Naive B cell (primary cell): ENCODE measurements at regions not wholly inside any gene's neighbourhood (a gene's known extent, or its start where the extent isn't known, plus 50 kb on each side); places are given as distances from the start of the nearest gene placed in this dataset.

Source experiments
- ATAC-seq, 2 donors: fragments of 150-1000 bp; cut with Tn5 transposase; 2 replicates each; pipeline ENCODE4 v1.10.0; 2021; ENCODE audit warnings: low read depth in 2 of 2, mild to moderate bottlenecking in 2 of 2, moderate library complexity in 2 of 2
- DNase-seq: peaks from one replicate; pipeline ENCODE4 v3.0.0; 2022
- H3K27ac Mint-ChIP-seq, 6 donors: one replicate each; pipeline ENCODE4 v1.8.0; 2020 to 2022; ENCODE audit warnings: mild to moderate bottlenecking in 6 of 6, mixed read lengths in 6 of 6, moderate library complexity in 5 of 6, inconsistent platforms in 2 of 6
- H3K27me3 Mint-ChIP-seq, 3 donors: one replicate each; pipeline ENCODE4 v1.8.0; 2021 to 2022; ENCODE audit warnings: mixed read lengths in 3 of 3, mild to moderate bottlenecking in 1 of 3
- H3K36me3 Mint-ChIP-seq, 2 donors: one replicate each; pipeline ENCODE4 v1.8.0; 2020 to 2022; ENCODE audit warnings: mixed read lengths in 2 of 2, inconsistent platforms in 1 of 2, mild to moderate bottlenecking in 1 of 2
- H3K4me1 Mint-ChIP-seq, 3 donors: one replicate each; pipeline ENCODE4 v1.8.0; 2020 to 2022; ENCODE audit warnings: mixed read lengths in 3 of 3, inconsistent platforms in 1 of 3, mild to moderate bottlenecking in 1 of 3, moderate library complexity in 1 of 3
- H3K4me3 Mint-ChIP-seq, 8 donors: one replicate each; pipeline ENCODE4 v1.8.0; 2020 to 2022; ENCODE audit warnings: mild to moderate bottlenecking in 8 of 8, mixed read lengths in 8 of 8, moderate library complexity in 8 of 8, inconsistent platforms in 2 of 8
- H3K9me3 Mint-ChIP-seq, 7 donors: one replicate each; pipeline ENCODE4 v1.8.0; 2020 to 2022; ENCODE audit warnings: mixed read lengths in 7 of 7, mild to moderate bottlenecking in 5 of 7, inconsistent platforms in 2 of 7, moderate library complexity in 1 of 7

DNA sequence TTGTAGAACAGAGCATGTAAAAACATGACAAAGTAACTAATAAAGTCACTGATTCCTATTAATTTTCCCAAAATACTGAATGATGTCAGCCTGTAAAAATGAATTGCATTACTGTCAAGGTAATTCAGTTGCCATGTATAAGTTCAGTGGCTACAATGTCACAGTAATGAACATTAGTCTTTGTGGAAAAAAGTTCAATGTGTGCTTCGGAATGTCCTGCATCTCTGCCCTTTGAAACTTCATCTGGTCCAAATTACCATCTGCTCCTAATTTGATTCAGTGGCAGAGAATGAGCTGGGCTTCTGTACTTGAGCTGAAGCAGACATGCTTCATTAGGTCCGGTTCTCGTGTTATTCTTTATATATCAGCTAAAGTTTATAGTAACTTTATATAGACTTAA lies 567.4 kb downstream of the COL12A1 start:
- no peak for DNase-seq
- H3K9me3 Mint-ChIP-seq = peaks cover 0 to 10% (median 0%) of the 10 kb centered on the region in 7 donors
- no peak overlapping the region for H3K27ac Mint-ChIP-seq
- ATAC-seq = no peak
- H3K4me1 Mint-ChIP-seq = no peaks in the 10 kb centered on the region
- H3K4me3 Mint-ChIP-seq = no peak overlapping the region
- H3K36me3 Mint-ChIP-seq = no peaks in the 10 kb centered on the region
- H3K27me3 Mint-ChIP-seq = no peaks in the 10 kb centered on the region

- H3K27me3 Mint-ChIP-seq = no peaks in the 10 kb centered on the region
- H3K4me1 Mint-ChIP-seq = no peaks in the 10 kb centered on the region
- no peak for ATAC-seq
- no peaks in the 10 kb centered on the region for H3K36me3 Mint-ChIP-seq
- H3K9me3 Mint-ChIP-seq = peaks cover 0 to 27% (median 6%) of the 10 kb centered on the region in 7 donors
- no peak overlapping the region for H3K27ac Mint-ChIP-seq
- H3K4me3 Mint-ChIP-seq = no peak overlapping the region
- no peak for DNase-seq
Measured at GRCh38 chr6:74632196-74632875, 573.5 kb downstream of the COL12A1 start.

DNA sequence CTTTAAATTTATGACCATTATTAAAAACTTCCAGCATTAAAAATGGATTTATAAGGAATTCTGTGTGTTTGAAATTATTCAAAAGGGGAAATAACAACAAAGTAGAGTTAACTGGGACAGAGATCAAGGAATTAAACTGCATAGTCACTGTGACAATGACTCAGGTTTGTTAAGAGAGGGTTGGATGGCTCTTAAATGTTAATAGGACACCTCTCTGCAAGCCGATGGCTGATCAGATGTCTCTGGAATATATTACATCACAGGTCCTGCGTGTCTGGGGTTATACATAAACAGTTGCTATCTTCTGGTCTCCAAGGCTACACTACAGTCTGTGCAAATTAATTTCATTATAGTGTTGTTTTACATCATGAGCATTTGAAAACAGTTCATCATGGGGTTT lies 574.3 kb downstream of the COL12A1 start:
- Mint-ChIP-seq H3K4me1 (no peaks in the 10 kb centered on the region), H3K36me3 (no peaks in the 10 kb centered on the region), H3K9me3 (peaks cover 0 to 27% (median 6%) of the 10 kb centered on the region in 7 donors), H3K27ac (no peak overlapping the region), H3K27me3 (no peaks in the 10 kb centered on the region), H3K4me3 (no peak overlapping the region)
- DNase-seq = no peak
- ATAC-seq = no peak

DNA sequence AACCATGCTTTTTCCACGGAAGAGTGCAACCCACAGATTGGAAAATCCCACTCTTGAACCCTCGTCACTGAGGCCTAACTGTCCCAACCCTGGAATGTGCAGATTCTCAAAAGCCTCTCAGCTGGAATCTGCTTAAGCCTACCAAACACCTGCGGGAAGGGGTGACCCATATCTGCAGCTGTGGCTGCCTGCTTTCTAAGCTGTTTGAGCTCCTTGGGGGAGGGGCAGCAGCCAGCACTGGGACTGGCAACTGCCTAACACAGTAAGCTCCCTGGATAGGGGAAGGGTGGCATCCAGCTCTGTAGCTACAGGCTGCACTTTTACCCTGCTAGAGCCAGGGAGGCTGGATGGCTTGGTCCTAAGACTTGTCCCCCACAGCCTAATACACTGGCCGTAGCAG lies 579.6 kb downstream of the COL12A1 start:
- H3K27me3 Mint-ChIP-seq = no peaks in the 10 kb centered on the region
- H3K4me3 Mint-ChIP-seq = no peak overlapping the region
- H3K36me3 Mint-ChIP-seq = no peaks in the 10 kb centered on the region
- no peak for ATAC-seq
- no peak overlapping the region for H3K27ac Mint-ChIP-seq
- H3K9me3 Mint-ChIP-seq = peaks cover 6 to 55% (median 19%) of the 10 kb centered on the region in 7 donors
- H3K4me1 Mint-ChIP-seq = no peaks in the 10 kb centered on the region
- DNase-seq = no peak

GRCh38 chr6:74623027-74623426 lies 582.8 kb downstream of the COL12A1 start:
- no peaks in the 10 kb centered on the region for H3K4me1 Mint-ChIP-seq
- peaks cover 3 to 44% (median 16%) of the 10 kb centered on the region in 7 donors for H3K9me3 Mint-ChIP-seq
- no peak overlapping the region for H3K4me3 Mint-ChIP-seq
- ATAC-seq (no peak), DNase-seq (no peak)
- no peaks in the 10 kb centered on the region for H3K36me3 Mint-ChIP-seq
- no peaks in the 10 kb centered on the region for H3K27me3 Mint-ChIP-seq
- no peak overlapping the region for H3K27ac Mint-ChIP-seq

GRCh38 chr6:74611220-74611619 lies 594.6 kb downstream of the COL12A1 start:
- DNase-seq = no peak

DNA sequence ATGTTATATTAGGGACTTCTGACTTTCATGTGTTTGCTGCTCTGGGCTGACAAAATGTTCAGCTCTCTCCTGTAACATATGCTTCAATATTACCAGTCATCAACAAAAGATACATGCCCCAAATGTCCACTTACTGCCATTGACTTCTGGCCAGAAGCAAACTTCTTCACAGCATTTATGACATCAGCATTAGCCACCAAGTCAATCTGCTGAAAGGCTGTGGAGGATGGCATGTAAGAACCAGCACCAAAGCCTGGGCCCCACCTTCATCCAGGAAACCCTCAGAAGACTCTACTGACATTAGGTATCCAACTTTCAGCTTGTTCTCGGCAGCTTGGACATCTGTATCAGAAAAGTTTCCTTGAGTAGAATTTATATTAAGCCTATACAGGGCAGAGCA lies 595.5 kb downstream of the COL12A1 start:
- Mint-ChIP-seq H3K4me3 (no peak overlapping the region), H3K27ac (no peak overlapping the region), H3K9me3 (peaks cover 0 to 4% (median 3%) of the 10 kb centered on the region in 7 donors), H3K27me3 (no peaks in the 10 kb centered on the region), H3K4me1 (no peaks in the 10 kb centered on the region), H3K36me3 (no peaks in the 10 kb centered on the region)
- DNase-seq (no peak), ATAC-seq (no peak)

More at GRCh38 chr6:74611220-74611619, 594.6 kb downstream of the COL12A1 start:
- Mint-ChIP-seq H3K4me1 (no peaks in the 10 kb centered on the region), H3K27me3 (no peaks in the 10 kb centered on the region), H3K9me3 (peaks cover 0 to 4% (median 3%) of the 10 kb centered on the region in 7 donors), H3K36me3 (no peaks in the 10 kb centered on the region), H3K27ac (no peak overlapping the region), H3K4me3 (no peak overlapping the region)
- no peak for ATAC-seq

GRCh38 chr6:74609871-74610270 lies 596.0 kb downstream of the COL12A1 start:
- H3K27me3 Mint-ChIP-seq = no peaks in the 10 kb centered on the region
- no peak for ATAC-seq
- no peak for DNase-seq
- no peak overlapping the region for H3K4me3 Mint-ChIP-seq
- H3K4me1 Mint-ChIP-seq = no peaks in the 10 kb centered on the region
- peaks cover 0 to 4% (median 0%) of the 10 kb centered on the region in 7 donors for H3K9me3 Mint-ChIP-seq
- H3K27ac Mint-ChIP-seq = no peak overlapping the region
- no peaks in the 10 kb centered on the region for H3K36me3 Mint-ChIP-seq

GRCh38 chr6:74607934-74608333 lies 597.9 kb downstream of the COL12A1 start:
- ATAC-seq (no peak), DNase-seq (no peak)
- no peak overlapping the region for H3K27ac Mint-ChIP-seq
- H3K27me3 Mint-ChIP-seq = no peaks in the 10 kb centered on the region
- H3K4me3 Mint-ChIP-seq = no peak overlapping the region
- H3K36me3 Mint-ChIP-seq = no peaks in the 10 kb centered on the region
- H3K4me1 Mint-ChIP-seq = no peaks in the 10 kb centered on the region
- peaks cover 0 to 4% (median 0%) of the 10 kb centered on the region in 7 donors for H3K9me3 Mint-ChIP-seq

DNA sequence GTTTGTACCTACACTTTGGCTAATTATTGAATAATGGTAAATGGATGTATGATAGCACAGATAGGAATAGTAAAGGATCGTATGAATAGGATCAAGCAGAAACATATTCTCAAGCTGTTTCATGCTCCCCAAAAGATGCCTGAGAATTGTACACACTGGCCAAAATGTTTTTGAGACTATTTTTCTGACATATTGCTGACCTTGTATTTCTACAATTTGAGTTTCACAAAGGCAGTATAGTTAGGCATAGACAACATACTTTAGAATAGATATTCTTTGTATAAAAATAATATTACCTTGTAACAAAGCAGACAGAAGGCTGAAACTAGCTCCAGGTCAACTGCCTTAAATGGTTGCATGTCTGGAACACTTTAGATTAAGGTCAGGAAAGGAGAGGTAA lies 598.4 kb downstream of the COL12A1 start:
- no peak for ATAC-seq
- Mint-ChIP-seq H3K36me3 (no peaks in the 10 kb centered on the region), H3K4me1 (no peaks in the 10 kb centered on the region), H3K4me3 (no peak overlapping the region), H3K27ac (no peak overlapping the region), H3K9me3 (peaks cover 0 to 4% (median 0%) of the 10 kb centered on the region in 7 donors), H3K27me3 (no peaks in the 10 kb centered on the region)
- no peak for DNase-seq

DNA sequence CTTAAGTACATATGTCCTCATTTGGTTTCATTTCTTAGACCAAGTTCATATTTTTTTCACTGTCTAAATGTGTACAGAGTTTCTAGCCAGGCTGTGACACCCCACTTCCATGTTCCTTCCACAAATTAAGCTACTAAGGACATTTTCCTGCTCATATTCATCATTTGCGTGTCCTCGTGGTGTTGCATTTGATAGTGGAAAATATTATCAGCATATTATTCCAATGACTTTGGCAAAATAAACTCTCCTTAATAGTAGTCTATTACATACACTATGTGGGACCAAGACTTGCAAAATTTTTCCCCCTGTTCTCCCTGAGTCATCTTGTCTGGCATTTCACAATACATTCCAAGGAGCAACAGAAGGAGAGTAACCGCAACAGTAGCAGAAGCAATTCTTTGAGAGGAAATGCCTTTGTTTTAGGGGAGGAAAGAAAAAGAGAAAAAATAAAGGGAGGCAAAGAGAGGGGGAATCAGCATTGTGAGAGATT lies 599.2 kb downstream of the COL12A1 start:
- Mint-ChIP-seq H3K4me1 (no peaks in the 10 kb centered on the region), H3K27ac (no peak overlapping the region), H3K27me3 (no peaks in the 10 kb centered on the region), H3K36me3 (no peaks in the 10 kb centered on the region), H3K4me3 (no peak overlapping the region), H3K9me3 (peaks cover 0 to 4% (median 0%) of the 10 kb centered on the region in 7 donors)
- ATAC-seq (no peak), DNase-seq (no peak)

GRCh38 chr6:74605922-74606581 lies 599.8 kb downstream of the COL12A1 start:
- Mint-ChIP-seq H3K9me3 (peaks cover 0 to 4% (median 0%) of the 10 kb centered on the region in 7 donors), H3K27ac (no peak overlapping the region), H3K4me3 (no peak overlapping the region), H3K4me1 (no peaks in the 10 kb centered on the region), H3K36me3 (no peaks in the 10 kb centered on the region), H3K27me3 (no peaks in the 10 kb centered on the region)
- ATAC-seq (no peak), DNase-seq (no peak)

- H3K4me1 Mint-ChIP-seq = no peaks in the 10 kb centered on the region
- no peaks in the 10 kb centered on the region for H3K36me3 Mint-ChIP-seq
- H3K4me3 Mint-ChIP-seq = no peak overlapping the region
- H3K27ac Mint-ChIP-seq = no peak overlapping the region
- ATAC-seq (no peak), DNase-seq (no peak)
- no peaks in the 10 kb centered on the region for H3K27me3 Mint-ChIP-seq
- peaks cover 0 to 6% (median 0%) of the 10 kb centered on the region in 7 donors for H3K9me3 Mint-ChIP-seq
Measured at GRCh38 chr6:74604279-74604678, 601.6 kb downstream of the COL12A1 start.

GRCh38 chr6:74603322-74604076 lies 602.4 kb downstream of the COL12A1 start:
- H3K9me3 Mint-ChIP-seq = peaks cover 0 to 6% (median 0%) of the 10 kb centered on the region in 7 donors
- no peak overlapping the region for H3K4me3 Mint-ChIP-seq
- no peak for DNase-seq
- H3K4me1 Mint-ChIP-seq = no peaks in the 10 kb centered on the region
- no peaks in the 10 kb centered on the region for H3K27me3 Mint-ChIP-seq
- ATAC-seq = no peak
- H3K36me3 Mint-ChIP-seq = no peaks in the 10 kb centered on the region
- H3K27ac Mint-ChIP-seq = peak overlapping the region in 1 of 6 donors; percentile 9
